HCT116 (cell line): ENCODE measurements at regions not wholly inside any gene's neighbourhood (a gene's known extent, or its start where the extent isn't known, plus 50 kb on each side); places are given as distances from the start of the nearest gene placed in this dataset.
"Not testable (repeated sequence)": the region's sequence is repeated elsewhere in the genome, so short reads cannot be mapped to it uniquely, and the experiment has no call there.

Experiments
- ATAC-seq: fragments of 200-7000 bp; cut with Tn5 transposase; 2 replicates; pipeline ENCODE4 v1.9.1; 2020; ENCODE audit warnings: mild to moderate bottlenecking, moderate library complexity
- BruUV-seq: library from RNA; stranded (reverse); fragments of 400-500 nt; replicated peaks from 2 replicates; lab custom pipeline; 2021; lab: Mats Ljungman, UMichigan
- CTCF ChIA-PET: fragments of 300-600 bp; sonication (Branson Sonifier 250); formaldehyde crosslinking; loops from one replicate; lab custom pipeline; 2021; ENCODE audit warnings: antibody characterized with exemption; lab: Charles Lee
- POLR2A ChIA-PET: fragments of 300-600, 350-600 bp; sonication (Branson Sonifier 250); formaldehyde crosslinking; loops from one replicate; lab custom pipeline; 2021; ENCODE audit warnings: antibody characterized with exemption; lab: Charles Lee
- RAD21 ChIA-PET, 2 experiments: fragments of 300-600 bp; sonication (Branson Sonifier 250); formaldehyde crosslinking; loops; one replicate each; lab custom pipeline; 2023; ENCODE audit warnings: low total read pairs in 2 of 2; ENCODE audit not compliant: uncharacterized antibody in 2 of 2, unreplicated experiment in 2 of 2, low non-redundant PET in 1 of 2; lab: Charles Lee
- DNase-seq: peaks from one replicate; pipeline ENCODE4 v3.0.0-alpha.2; 2010; ENCODE audit warnings: low read depth, low spot score
- H2AFZ ChIP-seq: fragments of 200-600 bp; shearing (Covaris generic), sonication (generic); 2 replicates; pipeline ENCODE4 v1.6.1; 2017; ENCODE audit warnings: low read depth, mixed run types, mixed read lengths, antibody characterized with exemption, low read length; ENCODE audit not compliant: poor library complexity, severe bottlenecking
- H3K27ac ChIP-seq: 2 replicates; pipeline ENCODE4 v1.5.1; 2012; ENCODE audit warnings: low read depth, low read length
- H3K27me3 ChIP-seq: fragments of 200-600 bp; sonication (generic); 2 replicates; pipeline ENCODE4 v1.6.1; 2016; ENCODE audit warnings: mixed run types, low read length, mixed read lengths; ENCODE audit not compliant: insufficient read depth
- H3K36me3 ChIP-seq, 2 experiments: fragments of 200-500 bp in 1 of 2; fragments of 200-600 bp in 1 of 2; sonication (Bioruptor generic) in 1 of 2; sonication (generic) in 1 of 2; 2 replicates each; pipeline versions ENCODE4 v1.5.1 to v1.6.1; 2014 to 2016; ENCODE audit warnings: low read length in 2 of 2, inconsistent platforms in 1 of 2, mixed read lengths in 1 of 2, mixed run types in 1 of 2; ENCODE audit not compliant: insufficient read depth in 2 of 2, control insufficient read depth in 1 of 2
- H3K4me1 ChIP-seq, 2 experiments: fragments of 200-600 bp in 1 of 2; sonication (generic) in 1 of 2; 2 replicates each; pipeline versions ENCODE4 v1.5.1 to v1.6.1; 2012 to 2017; ENCODE audit warnings: low read length in 2 of 2, inconsistent platforms in 1 of 2, mild to moderate bottlenecking in 1 of 2, mixed read lengths in 1 of 2, mixed run types in 1 of 2, moderate library complexity in 1 of 2; ENCODE audit not compliant: insufficient read depth in 2 of 2, control insufficient read depth in 1 of 2
- H3K4me2 ChIP-seq: fragments of 200-600 bp; sonication (generic); 2 replicates; pipeline ENCODE4 v1.6.1; 2017; ENCODE audit warnings: mixed run types, low read length, mixed read lengths
- H3K4me3 ChIP-seq, 2 experiments: fragments of 200-600 bp in 1 of 2; sonication (generic) in 1 of 2; replicated peaks in 1 of 2; 2 replicates each; pipeline ENCODE4 v1.5.1; 2011 to 2016; ENCODE audit warnings: low read length in 2 of 2, control low read depth in 1 of 2, low read depth in 1 of 2, mild to moderate bottlenecking in 1 of 2, mixed read lengths in 1 of 2, mixed run types in 1 of 2
- H3K79me2 ChIP-seq: fragments of 200-600 bp; sonication (generic); 2 replicates; pipeline ENCODE4 v1.6.1; 2017; ENCODE audit warnings: mild to moderate bottlenecking, mixed run types, low read length, moderate library complexity, mixed read lengths; ENCODE audit not compliant: insufficient read depth
- H3K9ac ChIP-seq: fragments of 200-600 bp; sonication (generic); 2 replicates; pipeline ENCODE4 v1.6.1; 2016; ENCODE audit warnings: low read length, mixed read lengths
- H3K9me2 ChIP-seq: fragments of 200-600 bp; sonication (generic), shearing (Covaris generic); 2 replicates; pipeline ENCODE4 v1.6.1; 2017; ENCODE audit warnings: mixed run types, mild to moderate bottlenecking, moderate library complexity; ENCODE audit not compliant: insufficient read depth
- H3K9me3 ChIP-seq, 2 experiments: fragments of 200-500 bp in 1 of 2; fragments of 200-600 bp in 1 of 2; sonication (Bioruptor generic) in 1 of 2; sonication (generic) in 1 of 2; 2 replicates each; pipeline ENCODE4 v1.6.1; 2014 to 2017; ENCODE audit warnings: low read length in 2 of 2, mixed read lengths in 2 of 2, inconsistent platforms in 1 of 2, low read depth in 1 of 2, mild to moderate bottlenecking in 1 of 2, mixed run types in 1 of 2, moderate library complexity in 1 of 2; ENCODE audit not compliant: control insufficient read depth in 1 of 2, insufficient read depth in 1 of 2
- H4K20me1 ChIP-seq: fragments of 200-600 bp; sonication (generic), shearing (Covaris generic); 2 replicates; pipeline ENCODE4 v1.6.1; 2017; ENCODE audit warnings: mixed run types, mild to moderate bottlenecking, moderate library complexity; ENCODE audit not compliant: insufficient read depth
- CEBPB ChIP-seq: IDR thresholded peaks from 2 replicates; pipeline ENCODE4 v1.6.1; 2012; ENCODE audit warnings: low read depth
- EGR1 ChIP-seq: IDR thresholded peaks from 2 replicates; pipeline ENCODE4 v1.6.1; 2012; ENCODE audit warnings: low read depth
- ELF1 ChIP-seq: IDR thresholded peaks from 2 replicates; pipeline ENCODE4 v1.6.1; 2012; ENCODE audit warnings: low read depth, borderline replicate concordance
- EZH2phosphoT487 ChIP-seq: fragments of 200-600 bp; IDR thresholded peaks from 2 replicates; pipeline ENCODE4 v1.6.1; 2018; ENCODE audit warnings: antibody characterized with exemption, borderline replicate concordance
- JUND ChIP-seq: IDR thresholded peaks from 2 replicates; pipeline ENCODE4 v1.6.1; 2012
- POLR2A ChIP-seq: IDR thresholded peaks from 2 replicates; pipeline ENCODE4 v1.7.0; 2011; ENCODE audit warnings: borderline replicate concordance; ENCODE audit not compliant: insufficient read depth, insufficient read length; ENCODE audit errors: extremely low read depth
- POLR2AphosphoS5 ChIP-seq: IDR thresholded peaks from 2 replicates; pipeline ENCODE4 v1.6.1; 2011; ENCODE audit warnings: mild to moderate bottlenecking, low read depth, low read length, moderate library complexity
- RAD21 ChIP-seq: IDR thresholded peaks from 2 replicates; pipeline ENCODE4 v1.6.1; 2012; ENCODE audit warnings: low read depth, mild to moderate bottlenecking
- SIN3A ChIP-seq: IDR thresholded peaks from 2 replicates; pipeline ENCODE4 v1.6.1; 2012; ENCODE audit warnings: low read depth
- SP1 ChIP-seq: IDR thresholded peaks from 2 replicates; pipeline ENCODE4 v1.6.1; 2012; ENCODE audit warnings: low read depth
- SRF ChIP-seq: IDR thresholded peaks from 2 replicates; pipeline ENCODE4 v1.6.1; 2012; ENCODE audit warnings: low read depth
- TCF7L2 ChIP-seq: IDR thresholded peaks from 2 replicates; pipeline ENCODE4 v1.7.0; 2011; ENCODE audit warnings: borderline replicate concordance, inconsistent platforms; ENCODE audit not compliant: insufficient read depth, insufficient read length; ENCODE audit errors: extremely low read depth
- YY1 ChIP-seq: IDR thresholded peaks from 2 replicates; pipeline ENCODE4 v1.6.1; 2011; ENCODE audit warnings: low read length, low read depth, moderate library complexity, mild to moderate bottlenecking; ENCODE audit not compliant: insufficient replicate concordance; ENCODE audit errors: extremely low read depth
- ZFX ChIP-seq: fragments of 450-650 bp; IDR thresholded peaks from 2 replicates; pipeline ENCODE4 v1.6.1; 2017
- intact Hi-C: fragments of 100-400 bp; cut with micrococcal nuclease; formaldehyde crosslinking; loops from 2 replicates; pipeline ENCODE4 v1.10.0; 2022
- TF ChIP-seq, protein P1 (sequence below): IDR thresholded peaks from 2 replicates; pipeline ENCODE4 v1.6.1; 2012
- TF ChIP-seq, protein P2 (sequence below): IDR thresholded peaks from 2 replicates; pipeline ENCODE4 v1.6.1; 2012
- TF ChIP-seq, protein P3 (sequence below), 3 experiments: fragments of 200-600 bp in 1 of 3; sonication (generic) in 1 of 3; IDR thresholded peaks in 2 of 3; conservative IDR thresholded peaks in 1 of 3; 2 replicates each; pipeline ENCODE4 v1.5.1; 2012 to 2017; ENCODE audit warnings: low read depth in 2 of 3, low read length in 2 of 3, antibody characterized with exemption in 1 of 3, borderline replicate concordance in 1 of 3, control low read depth in 1 of 3, mild to moderate bottlenecking in 1 of 3, mixed read lengths in 1 of 3, mixed run types in 1 of 3, moderate library complexity in 1 of 3; ENCODE audit not compliant: insufficient read depth in 1 of 3
- TF ChIP-seq, protein P4 (sequence below): IDR thresholded peaks from 2 replicates; pipeline ENCODE4 v1.6.1; 2011; ENCODE audit warnings: mild to moderate bottlenecking, low read length, moderate library complexity; ENCODE audit not compliant: insufficient replicate concordance; ENCODE audit errors: extremely low read depth

DNA sequence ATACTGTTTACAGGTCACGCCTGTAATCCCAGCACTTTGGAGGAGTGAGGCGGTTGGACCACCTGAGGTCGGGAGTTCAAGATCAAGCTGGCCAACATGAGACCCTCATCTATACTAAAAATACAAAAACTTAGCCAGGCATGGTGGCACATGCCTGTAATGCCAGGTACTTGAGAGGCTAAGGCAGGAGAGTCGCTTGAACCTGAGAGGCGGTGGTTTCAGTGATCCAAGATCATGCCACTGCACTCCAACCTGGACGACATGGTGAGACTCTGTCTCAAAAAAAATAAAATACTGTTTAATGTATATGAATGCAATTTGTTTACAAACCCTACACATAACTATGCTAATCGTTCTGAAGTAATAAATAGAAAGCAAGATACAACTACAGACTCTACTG is 102.4 kb downstream of the ZNF486 start:
- intact Hi-C loops = no loop called here
- Histone ChIP-seq H3K9ac (no peak overlapping the region), H3K9me2 (no peaks in the 10 kb centered on the region), H3K9me3 (peaks cover 0 to 5% of the 10 kb centered on the region in 2 experiments; a peak in 2 of 4 replicates), H3K79me2 (no peaks in the 10 kb centered on the region), H3K27me3 (no peaks in the 10 kb centered on the region), H3K4me1 (no peaks in the 10 kb centered on the region), H3K4me3 (no peak overlapping the region), H2AFZ (no peak overlapping the region), H4K20me1 (no peaks in the 10 kb centered on the region), H3K4me2 (no peak overlapping the region), H3K36me3 (no peaks in the 10 kb centered on the region), H3K27ac (no peak overlapping the region)
- ChIA-PET POLR2A (no interaction called here), CTCF (no interaction called here), RAD21 (no interaction called here)
- no peak for DNase-seq
- no TSS peak for BruUV-seq
- ATAC-seq = no peak
- TF ChIP-seq ZFX (no peak), RAD21 (no peak), YY1 (no peak), POLR2A (no peak), EZH2phosphoT487 (no peak), TCF7L2 (no peak), EGR1 (no peak), SIN3A (no peak), SRF (no peak), ELF1 (no peak), JUND (no peak), POLR2AphosphoS5 (no peak), CEBPB (no peak), SP1 (no peak)
- TF ChIP-seq, protein P1, sequence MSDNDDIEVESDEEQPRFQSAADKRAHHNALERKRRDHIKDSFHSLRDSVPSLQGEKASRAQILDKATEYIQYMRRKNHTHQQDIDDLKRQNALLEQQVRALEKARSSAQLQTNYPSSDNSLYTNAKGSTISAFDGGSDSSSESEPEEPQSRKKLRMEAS = no peak
- TF ChIP-seq, protein P2, sequence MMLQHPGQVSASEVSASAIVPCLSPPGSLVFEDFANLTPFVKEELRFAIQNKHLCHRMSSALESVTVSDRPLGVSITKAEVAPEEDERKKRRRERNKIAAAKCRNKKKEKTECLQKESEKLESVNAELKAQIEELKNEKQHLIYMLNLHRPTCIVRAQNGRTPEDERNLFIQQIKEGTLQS = no peak
- TF ChIP-seq, protein P3, sequence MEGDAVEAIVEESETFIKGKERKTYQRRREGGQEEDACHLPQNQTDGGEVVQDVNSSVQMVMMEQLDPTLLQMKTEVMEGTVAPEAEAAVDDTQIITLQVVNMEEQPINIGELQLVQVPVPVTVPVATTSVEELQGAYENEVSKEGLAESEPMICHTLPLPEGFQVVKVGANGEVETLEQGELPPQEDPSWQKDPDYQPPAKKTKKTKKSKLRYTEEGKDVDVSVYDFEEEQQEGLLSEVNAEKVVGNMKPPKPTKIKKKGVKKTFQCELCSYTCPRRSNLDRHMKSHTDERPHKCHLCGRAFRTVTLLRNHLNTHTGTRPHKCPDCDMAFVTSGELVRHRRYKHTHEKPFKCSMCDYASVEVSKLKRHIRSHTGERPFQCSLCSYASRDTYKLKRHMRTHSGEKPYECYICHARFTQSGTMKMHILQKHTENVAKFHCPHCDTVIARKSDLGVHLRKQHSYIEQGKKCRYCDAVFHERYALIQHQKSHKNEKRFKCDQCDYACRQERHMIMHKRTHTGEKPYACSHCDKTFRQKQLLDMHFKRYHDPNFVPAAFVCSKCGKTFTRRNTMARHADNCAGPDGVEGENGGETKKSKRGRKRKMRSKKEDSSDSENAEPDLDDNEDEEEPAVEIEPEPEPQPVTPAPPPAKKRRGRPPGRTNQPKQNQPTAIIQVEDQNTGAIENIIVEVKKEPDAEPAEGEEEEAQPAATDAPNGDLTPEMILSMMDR (IDR thresholded peaks at IDR 0.05 in 2 of 3, conservative IDR thresholded peaks at IDR 0.05 in 1 of 3; ENCODE audit: borderline replicate concordance in 1 of 3, insufficient read depth in 1 of 3, low read depth in 2 of 3, low read length in 2 of 3) = no peak
- TF ChIP-seq, protein P4, sequence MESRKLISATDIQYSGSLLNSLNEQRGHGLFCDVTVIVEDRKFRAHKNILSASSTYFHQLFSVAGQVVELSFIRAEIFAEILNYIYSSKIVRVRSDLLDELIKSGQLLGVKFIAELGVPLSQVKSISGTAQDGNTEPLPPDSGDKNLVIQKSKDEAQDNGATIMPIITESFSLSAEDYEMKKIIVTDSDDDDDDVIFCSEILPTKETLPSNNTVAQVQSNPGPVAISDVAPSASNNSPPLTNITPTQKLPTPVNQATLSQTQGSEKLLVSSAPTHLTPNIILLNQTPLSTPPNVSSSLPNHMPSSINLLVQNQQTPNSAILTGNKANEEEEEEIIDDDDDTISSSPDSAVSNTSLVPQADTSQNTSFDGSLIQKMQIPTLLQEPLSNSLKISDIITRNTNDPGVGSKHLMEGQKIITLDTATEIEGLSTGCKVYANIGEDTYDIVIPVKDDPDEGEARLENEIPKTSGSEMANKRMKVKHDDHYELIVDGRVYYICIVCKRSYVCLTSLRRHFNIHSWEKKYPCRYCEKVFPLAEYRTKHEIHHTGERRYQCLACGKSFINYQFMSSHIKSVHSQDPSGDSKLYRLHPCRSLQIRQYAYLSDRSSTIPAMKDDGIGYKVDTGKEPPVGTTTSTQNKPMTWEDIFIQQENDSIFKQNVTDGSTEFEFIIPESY = no peak

DNA sequence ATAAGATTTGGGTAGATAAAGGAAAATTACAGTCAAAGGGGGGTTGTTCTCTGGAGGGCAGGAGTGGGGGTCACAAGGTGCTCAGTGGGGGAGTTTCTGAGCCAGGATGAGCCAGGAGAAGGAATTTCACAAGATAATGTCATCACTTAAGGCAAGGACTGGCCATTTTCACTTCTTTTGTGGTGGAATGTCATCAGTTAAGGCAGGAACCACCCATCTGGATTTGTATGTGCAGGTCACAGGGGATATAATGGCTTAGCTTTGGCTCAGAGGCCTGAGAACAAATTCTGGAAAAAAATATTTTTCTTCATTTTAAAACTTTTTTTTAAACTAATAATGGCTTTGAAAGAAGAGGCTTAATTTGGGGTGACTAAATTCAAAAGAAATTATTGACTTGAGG is 94.5 kb downstream of the ZNF486 start:
- BruUV-seq, H3K27me3 ChIP-seq, intact Hi-C loops, H3K9me3 ChIP-seq, H3K79me2 ChIP-seq, RAD21 ChIA-PET, H3K9me2 ChIP-seq, H3K36me3 ChIP-seq, H4K20me1 ChIP-seq, H3K9ac ChIP-seq, CTCF ChIA-PET, H2AFZ ChIP-seq, ATAC-seq, H3K27ac ChIP-seq, DNase-seq, H3K4me2 ChIP-seq, H3K4me1 ChIP-seq, H3K4me3 ChIP-seq, POLR2A ChIA-PET: not testable (repeated sequence)
